ENCODE measurements at regions not wholly inside any gene's neighbourhood (a gene's known extent, or its start where the extent isn't known, plus 50 kb on each side); places are given as distances from the start of the nearest gene placed in this dataset.

DNA sequence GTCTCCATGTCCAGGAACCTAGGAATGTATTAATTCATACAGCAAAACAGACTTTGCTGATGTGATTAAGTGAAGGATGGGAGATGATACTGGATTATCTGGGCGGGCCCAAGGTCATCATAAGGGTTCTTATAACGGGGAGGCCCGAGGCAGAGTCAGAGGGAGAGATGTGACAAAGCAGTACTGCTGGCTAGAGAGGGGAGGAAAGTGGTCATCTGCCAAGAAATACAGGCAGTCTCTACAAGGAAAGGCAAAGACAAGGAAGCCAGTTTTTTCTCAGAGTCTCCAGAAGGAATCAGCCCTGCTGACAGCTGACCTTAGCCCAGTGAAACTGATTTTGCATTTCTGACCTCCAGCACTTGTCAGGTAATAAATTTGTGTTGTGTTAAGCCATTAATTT lies 66.2 kb upstream of the CORO2B start:
- H3F3A ChIP-seq (ENCODE audit: insufficient read depth, low read length) = no peaks in the 10 kb centered on the region
- H3K79me2 ChIP-seq (ENCODE audit: low read length) = no peaks in the 10 kb centered on the region
- H3K4me2 ChIP-seq (ENCODE audit: low read depth, low read length) = no peak overlapping the region
- no peak overlapping the region for H3K27ac ChIP-seq (ENCODE audit: low read length)
- H3K9ac ChIP-seq (ENCODE audit: low read length) = no peak overlapping the region
- H2AFZ ChIP-seq (ENCODE audit: low read length) = no peak overlapping the region
- no peak overlapping the region for H3K4me3 ChIP-seq (ENCODE audit: low read length)
- no peaks in the 10 kb centered on the region for H3K4me1 ChIP-seq (ENCODE audit: low read length)
- no peaks in the 10 kb centered on the region for H3K27me3 ChIP-seq (replicated peaks; ENCODE audit: insufficient read depth, low read length)
- TF ChIP-seq, protein P1, sequence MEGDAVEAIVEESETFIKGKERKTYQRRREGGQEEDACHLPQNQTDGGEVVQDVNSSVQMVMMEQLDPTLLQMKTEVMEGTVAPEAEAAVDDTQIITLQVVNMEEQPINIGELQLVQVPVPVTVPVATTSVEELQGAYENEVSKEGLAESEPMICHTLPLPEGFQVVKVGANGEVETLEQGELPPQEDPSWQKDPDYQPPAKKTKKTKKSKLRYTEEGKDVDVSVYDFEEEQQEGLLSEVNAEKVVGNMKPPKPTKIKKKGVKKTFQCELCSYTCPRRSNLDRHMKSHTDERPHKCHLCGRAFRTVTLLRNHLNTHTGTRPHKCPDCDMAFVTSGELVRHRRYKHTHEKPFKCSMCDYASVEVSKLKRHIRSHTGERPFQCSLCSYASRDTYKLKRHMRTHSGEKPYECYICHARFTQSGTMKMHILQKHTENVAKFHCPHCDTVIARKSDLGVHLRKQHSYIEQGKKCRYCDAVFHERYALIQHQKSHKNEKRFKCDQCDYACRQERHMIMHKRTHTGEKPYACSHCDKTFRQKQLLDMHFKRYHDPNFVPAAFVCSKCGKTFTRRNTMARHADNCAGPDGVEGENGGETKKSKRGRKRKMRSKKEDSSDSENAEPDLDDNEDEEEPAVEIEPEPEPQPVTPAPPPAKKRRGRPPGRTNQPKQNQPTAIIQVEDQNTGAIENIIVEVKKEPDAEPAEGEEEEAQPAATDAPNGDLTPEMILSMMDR (IDR thresholded peaks at IDR 0.05; ENCODE audit: low read length) = no peak
- TF ChIP-seq EZH2phosphoT487 (IDR thresholded peaks at IDR 0.05; ENCODE audit: low read length) (no peak), EZH2 (optimal IDR thresholded peaks at IDR 0.05; ENCODE audit: low read depth, low read length) (no peak)
- no peaks in the 10 kb centered on the region for H3K9me3 ChIP-seq (replicated peaks; ENCODE audit: insufficient read depth, low read length)
- H3K36me3 ChIP-seq (replicated peaks; ENCODE audit: insufficient read depth, low read length) = no peaks in the 10 kb centered on the region
- DNase-seq = no peak
- no peaks in the 10 kb centered on the region for H4K20me1 ChIP-seq (ENCODE audit: insufficient read depth, low read length)
- no peaks in the 10 kb centered on the region for H3K9me2 ChIP-seq (replicated peaks; ENCODE audit: insufficient read depth, low read length)

DNA sequence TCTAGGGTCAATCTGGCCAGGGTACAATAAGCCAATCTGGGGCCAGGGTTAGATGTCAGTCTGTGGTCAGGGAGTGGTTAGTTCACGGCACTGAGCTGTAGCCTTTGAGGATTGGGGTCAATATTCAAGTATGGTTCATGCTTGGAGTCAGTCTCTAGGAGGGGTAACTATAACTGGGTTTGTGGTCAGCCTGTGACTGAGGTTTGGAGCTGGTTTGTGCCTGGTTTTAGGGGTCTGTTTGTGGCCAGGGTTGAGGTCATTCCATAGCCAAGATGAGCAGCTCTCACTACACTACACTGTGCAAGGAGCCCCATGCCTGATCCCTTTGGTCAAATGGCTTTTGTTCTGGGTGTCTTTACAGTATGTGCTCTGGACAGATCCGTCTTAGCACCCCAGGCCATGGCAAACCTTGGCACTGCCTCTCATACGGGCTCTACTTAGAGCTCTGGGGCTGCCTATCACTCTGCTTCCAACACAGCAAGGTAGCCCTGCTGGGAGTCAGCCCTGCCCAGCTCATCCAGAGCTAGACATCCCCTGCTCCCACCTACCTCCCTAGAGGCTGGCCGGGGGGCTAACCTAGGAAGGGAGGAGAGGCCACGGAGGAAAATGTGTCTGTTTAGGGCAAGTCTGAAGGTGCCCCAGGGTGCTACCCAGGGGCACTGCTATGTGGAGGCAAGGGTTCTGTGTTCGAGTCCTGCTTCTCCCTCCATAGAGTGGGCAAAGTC lies 63.3 kb upstream of the CORO2B start:
- H3K27ac ChIP-seq (ENCODE audit: low read length) = no peak overlapping the region
- H3K9ac ChIP-seq (ENCODE audit: low read length) = no peak overlapping the region
- TF ChIP-seq EZH2phosphoT487 (IDR thresholded peaks at IDR 0.05; ENCODE audit: low read length) (no peak), EZH2 (optimal IDR thresholded peaks at IDR 0.05; ENCODE audit: low read depth, low read length) (no peak)
- TF ChIP-seq, protein P1 (IDR thresholded peaks at IDR 0.05; ENCODE audit: low read length) = no peak

DNA sequence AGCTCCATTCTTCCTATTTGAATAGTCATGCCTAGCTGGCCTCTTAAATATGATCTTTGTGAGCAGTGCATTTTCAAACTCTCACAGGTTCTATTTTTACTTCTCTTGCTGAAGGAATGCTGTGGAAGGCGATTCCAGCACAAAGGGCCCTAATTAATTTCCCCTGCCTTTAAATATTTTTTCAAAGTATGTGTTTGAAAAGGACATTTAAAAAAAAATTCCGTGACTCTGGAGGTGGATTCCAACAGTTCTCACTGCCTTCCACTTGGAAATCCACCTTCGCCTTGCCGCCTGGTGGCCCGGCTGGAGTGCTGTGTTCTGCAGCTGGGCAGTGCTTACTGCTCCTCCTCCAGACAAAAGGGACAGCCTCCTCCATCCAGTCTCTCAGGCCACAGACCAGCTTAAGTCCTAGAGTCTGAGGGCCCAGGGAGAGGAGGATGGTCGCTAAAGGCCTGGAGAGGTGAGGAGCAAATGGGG lies 61.5 kb upstream of the CORO2B start:
- no peak overlapping the region for H3K4me2 ChIP-seq (ENCODE audit: low read depth, low read length)
- no peaks in the 10 kb centered on the region for H3K27me3 ChIP-seq (replicated peaks; ENCODE audit: insufficient read depth, low read length)
- no peaks in the 10 kb centered on the region for H3K79me2 ChIP-seq (ENCODE audit: low read length)
- H4K20me1 ChIP-seq (ENCODE audit: insufficient read depth, low read length) = no peaks in the 10 kb centered on the region
- TF ChIP-seq EZH2 (optimal IDR thresholded peaks at IDR 0.05; ENCODE audit: low read depth, low read length) = no peak
- TF ChIP-seq, protein P1 (IDR thresholded peaks at IDR 0.05; ENCODE audit: low read length) = no peak
- no peak for TF ChIP-seq EZH2phosphoT487 (IDR thresholded peaks at IDR 0.05; ENCODE audit: low read length)
- no peak overlapping the region for H3K27ac ChIP-seq (ENCODE audit: low read length)
- no peaks in the 10 kb centered on the region for H3K9me2 ChIP-seq (replicated peaks; ENCODE audit: insufficient read depth, low read length)
- H2AFZ ChIP-seq (ENCODE audit: low read length) = no peak overlapping the region
- no peak overlapping the region for H3K9ac ChIP-seq (ENCODE audit: low read length)
- DNase-seq = no peak
- H3F3A ChIP-seq (ENCODE audit: insufficient read depth, low read length) = no peaks in the 10 kb centered on the region
- no peaks in the 10 kb centered on the region for H3K4me1 ChIP-seq (ENCODE audit: low read length)
- no peak overlapping the region for H3K4me3 ChIP-seq (ENCODE audit: low read length)
- H3K9me3 ChIP-seq (replicated peaks; ENCODE audit: insufficient read depth, low read length) = no peaks in the 10 kb centered on the region
- H3K36me3 ChIP-seq (replicated peaks; ENCODE audit: insufficient read depth, low read length) = no peaks in the 10 kb centered on the region

More for the DNA sequence above, 63.3 kb upstream of the CORO2B start:
- H3K9me2 ChIP-seq (replicated peaks; ENCODE audit: insufficient read depth, low read length) = no peaks in the 10 kb centered on the region
- no peaks in the 10 kb centered on the region for H3K27me3 ChIP-seq (replicated peaks; ENCODE audit: insufficient read depth, low read length)
- DNase-seq = no peak
- no peaks in the 10 kb centered on the region for H4K20me1 ChIP-seq (ENCODE audit: insufficient read depth, low read length)
- H3K4me1 ChIP-seq (ENCODE audit: low read length) = no peaks in the 10 kb centered on the region
- no peak overlapping the region for H3K4me2 ChIP-seq (ENCODE audit: low read depth, low read length)
- no peaks in the 10 kb centered on the region for H3F3A ChIP-seq (ENCODE audit: insufficient read depth, low read length)
- no peaks in the 10 kb centered on the region for H3K79me2 ChIP-seq (ENCODE audit: low read length)
- H3K4me3 ChIP-seq (ENCODE audit: low read length) = no peak overlapping the region
- H3K9me3 ChIP-seq (replicated peaks; ENCODE audit: insufficient read depth, low read length) = no peaks in the 10 kb centered on the region
- no peak overlapping the region for H2AFZ ChIP-seq (ENCODE audit: low read length)
- no peaks in the 10 kb centered on the region for H3K36me3 ChIP-seq (replicated peaks; ENCODE audit: insufficient read depth, low read length)
